ENCODE measurements at regions not wholly inside any gene's neighbourhood (a gene's known extent, or its start where the extent isn't known, plus 50 kb on each side); places are given as distances from the start of the nearest gene placed in this dataset.

DNA sequence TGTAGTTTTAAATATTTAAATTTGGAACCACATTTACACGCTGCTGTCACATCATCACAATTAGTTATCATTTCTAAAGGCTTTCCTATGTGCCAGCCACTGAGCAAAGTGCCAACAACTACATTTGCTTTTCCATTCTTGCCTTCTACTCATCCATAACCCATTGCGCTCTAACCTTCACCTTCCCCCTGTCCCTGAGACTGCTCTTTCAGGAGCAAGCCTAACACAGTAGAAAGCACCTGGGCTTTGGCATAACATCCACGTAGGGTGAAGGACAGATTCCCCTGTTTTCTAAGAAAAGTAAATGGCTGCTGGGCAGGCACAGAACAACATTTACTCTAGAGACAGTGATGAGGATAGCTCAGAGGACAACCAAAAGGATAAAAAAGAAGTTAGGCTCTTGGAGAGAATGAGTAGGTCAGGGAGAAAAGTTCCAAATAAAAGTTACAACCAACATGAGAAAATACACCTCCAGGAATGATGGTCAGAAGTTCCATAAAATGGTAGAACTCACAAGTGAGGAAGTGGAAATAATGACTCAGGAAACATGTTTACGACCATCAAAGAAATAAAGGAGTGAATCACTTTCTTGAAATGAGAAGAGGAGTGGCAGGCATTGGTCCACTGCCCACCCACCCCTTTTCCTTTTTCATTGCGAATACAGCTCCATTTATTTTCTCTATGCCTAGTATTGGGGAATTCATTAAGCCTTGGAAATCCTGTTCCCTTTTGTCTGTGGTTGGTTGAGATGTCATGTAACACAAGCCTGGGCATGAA lies 77.2 kb downstream of the PFDN4 start:
- DNase-seq (ENCODE audit: low read depth): no peak
- TF ChIP-seq, protein P1, sequence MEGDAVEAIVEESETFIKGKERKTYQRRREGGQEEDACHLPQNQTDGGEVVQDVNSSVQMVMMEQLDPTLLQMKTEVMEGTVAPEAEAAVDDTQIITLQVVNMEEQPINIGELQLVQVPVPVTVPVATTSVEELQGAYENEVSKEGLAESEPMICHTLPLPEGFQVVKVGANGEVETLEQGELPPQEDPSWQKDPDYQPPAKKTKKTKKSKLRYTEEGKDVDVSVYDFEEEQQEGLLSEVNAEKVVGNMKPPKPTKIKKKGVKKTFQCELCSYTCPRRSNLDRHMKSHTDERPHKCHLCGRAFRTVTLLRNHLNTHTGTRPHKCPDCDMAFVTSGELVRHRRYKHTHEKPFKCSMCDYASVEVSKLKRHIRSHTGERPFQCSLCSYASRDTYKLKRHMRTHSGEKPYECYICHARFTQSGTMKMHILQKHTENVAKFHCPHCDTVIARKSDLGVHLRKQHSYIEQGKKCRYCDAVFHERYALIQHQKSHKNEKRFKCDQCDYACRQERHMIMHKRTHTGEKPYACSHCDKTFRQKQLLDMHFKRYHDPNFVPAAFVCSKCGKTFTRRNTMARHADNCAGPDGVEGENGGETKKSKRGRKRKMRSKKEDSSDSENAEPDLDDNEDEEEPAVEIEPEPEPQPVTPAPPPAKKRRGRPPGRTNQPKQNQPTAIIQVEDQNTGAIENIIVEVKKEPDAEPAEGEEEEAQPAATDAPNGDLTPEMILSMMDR (IDR thresholded peaks at IDR 0.05; ENCODE audit: control insufficient read depth, extremely low read depth, insufficient read depth): no peak
- H3K4me3 ChIP-seq (ENCODE audit: low read depth, low read length): no peak overlapping the region

DNA sequence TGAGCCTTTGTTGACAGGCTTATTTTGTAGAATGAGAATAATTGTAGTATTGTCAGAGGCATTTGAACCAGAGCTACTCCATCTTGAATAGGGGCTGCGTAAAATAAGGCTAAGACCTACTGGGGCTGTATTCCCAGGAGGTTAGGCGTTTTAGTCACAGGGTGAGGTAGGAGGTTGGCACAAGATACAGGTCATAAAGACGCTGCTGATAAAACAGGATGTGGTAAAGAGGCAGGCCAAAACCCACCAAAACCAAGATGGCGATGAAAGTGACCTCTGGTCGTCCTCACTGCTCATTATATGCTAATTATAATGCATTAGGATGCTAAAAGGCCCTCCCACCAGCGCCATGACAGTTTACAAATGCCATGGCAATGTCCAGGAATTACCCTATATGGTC lies 82.7 kb downstream of the PFDN4 start:
- no peak for DNase-seq (ENCODE audit: low read depth)
- TF ChIP-seq, protein P1 (IDR thresholded peaks at IDR 0.05; ENCODE audit: control insufficient read depth, extremely low read depth, insufficient read depth): no peak
- no peak overlapping the region for H3K4me3 ChIP-seq (ENCODE audit: low read depth, low read length)

DNA sequence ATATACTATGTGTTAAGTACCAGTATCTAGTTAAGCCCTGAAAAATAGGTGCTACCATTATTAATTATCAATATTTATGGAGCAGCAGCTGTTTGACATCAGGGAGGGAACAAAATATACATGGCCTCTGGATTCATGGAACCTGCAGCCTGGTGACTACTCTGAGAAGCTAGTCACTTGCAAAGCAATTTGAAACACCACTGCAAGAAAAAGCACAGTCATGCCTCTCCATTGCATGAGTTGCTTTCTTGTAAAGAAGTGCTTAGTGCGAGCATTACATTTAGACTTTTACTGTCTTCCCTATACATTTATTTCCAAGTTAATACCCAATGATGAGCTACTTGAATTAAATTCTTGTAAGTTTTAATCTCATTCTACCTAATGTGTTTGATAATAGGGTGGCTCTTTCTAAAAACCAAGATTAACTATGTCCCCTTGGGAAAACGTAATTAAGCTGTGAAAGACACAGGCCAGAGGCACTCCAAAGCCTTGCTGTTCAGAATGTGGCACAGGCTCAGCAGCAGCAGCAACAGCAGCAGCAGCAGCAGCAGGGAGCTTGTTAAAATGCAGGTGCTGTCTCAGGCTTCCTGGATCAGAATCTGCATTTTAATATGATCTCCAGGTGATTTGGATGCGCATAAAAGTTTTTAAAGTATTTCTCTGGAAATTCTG lies 83.6 kb downstream of the PFDN4 start:
- no peak for DNase-seq (ENCODE audit: low read depth)
- H3K4me3 ChIP-seq (ENCODE audit: low read depth, low read length): no peak overlapping the region
- TF ChIP-seq, protein P1 (IDR thresholded peaks at IDR 0.05; ENCODE audit: control insufficient read depth, extremely low read depth, insufficient read depth): no peak

DNA sequence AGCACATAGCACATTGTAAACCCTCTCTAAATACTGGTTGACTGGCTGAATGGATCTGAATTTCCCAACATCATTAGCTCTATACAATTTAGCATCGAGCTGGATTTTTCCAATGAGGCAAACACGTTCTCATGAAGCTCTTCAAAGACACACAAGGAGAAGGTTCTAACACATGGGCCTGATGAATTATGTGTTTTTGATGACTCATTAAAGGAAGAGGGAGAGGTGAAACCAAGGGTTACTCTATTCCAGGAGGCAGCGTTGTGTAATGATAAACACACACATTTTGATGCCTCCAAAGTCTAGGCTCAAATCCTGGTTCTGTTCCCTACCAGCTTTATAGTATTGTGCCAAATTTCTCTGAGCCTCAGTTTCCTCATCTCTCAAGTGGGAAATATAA lies 84.3 kb downstream of the PFDN4 start:
- no peak for DNase-seq (ENCODE audit: low read depth)
- no peak overlapping the region for H3K4me3 ChIP-seq (ENCODE audit: low read depth, low read length)
- TF ChIP-seq, protein P1 (IDR thresholded peaks at IDR 0.05; ENCODE audit: control insufficient read depth, extremely low read depth, insufficient read depth): no peak

DNA sequence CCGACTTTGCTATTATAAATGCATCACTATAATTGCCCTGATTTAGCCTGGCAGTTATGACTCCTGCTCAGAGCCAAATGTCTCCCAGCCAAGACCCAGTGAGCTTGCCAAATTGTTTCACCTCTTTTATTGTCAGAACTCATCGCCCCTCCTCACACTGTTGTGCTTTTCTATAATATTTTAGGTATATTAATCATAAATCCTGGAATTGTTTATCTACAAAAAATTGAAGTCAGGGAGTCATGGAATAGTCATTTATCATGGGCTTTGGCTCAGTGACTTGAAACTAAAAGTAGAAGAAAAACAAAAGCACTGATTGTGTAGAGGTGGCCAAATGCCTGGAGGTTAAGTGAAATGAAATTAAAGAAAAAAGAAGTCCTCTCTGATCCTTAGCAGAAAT lies 85.6 kb downstream of the PFDN4 start:
- TF ChIP-seq, protein P1 (IDR thresholded peaks at IDR 0.05; ENCODE audit: control insufficient read depth, extremely low read depth, insufficient read depth): no peak
- no peak for DNase-seq (ENCODE audit: low read depth)
- no peak overlapping the region for H3K4me3 ChIP-seq (ENCODE audit: low read depth, low read length)

DNA sequence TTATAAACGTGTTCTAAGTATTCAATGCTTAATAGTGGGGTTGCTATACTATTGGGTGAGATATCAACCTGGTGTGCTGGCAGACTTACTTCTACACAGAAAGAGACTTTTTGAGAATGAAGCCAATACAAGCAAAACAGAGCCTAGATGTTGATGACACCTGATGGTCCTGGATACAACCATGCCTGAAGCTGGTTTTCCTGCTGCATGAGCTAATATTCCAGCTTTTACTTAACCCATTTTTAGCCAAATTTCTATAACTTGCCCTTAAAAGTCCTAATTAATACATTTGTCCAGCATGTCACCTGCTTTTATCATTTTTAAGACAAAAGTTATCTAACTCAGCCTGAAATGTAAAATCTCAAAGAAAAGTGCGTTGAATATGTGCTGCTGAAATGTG lies 86.2 kb downstream of the PFDN4 start:
- DNase-seq (ENCODE audit: low read depth): no peak
- H3K4me3 ChIP-seq (ENCODE audit: low read depth, low read length): no peak overlapping the region
- TF ChIP-seq, protein P1 (IDR thresholded peaks at IDR 0.05; ENCODE audit: control insufficient read depth, extremely low read depth, insufficient read depth): no peak

Data from LNCaP clone FGC (cell line).